ENCODE measurements at regions not wholly inside any gene's neighbourhood (a gene's known extent, or its start where the extent isn't known, plus 50 kb on each side); places are given as distances from the start of the nearest gene placed in this dataset.

DNA sequence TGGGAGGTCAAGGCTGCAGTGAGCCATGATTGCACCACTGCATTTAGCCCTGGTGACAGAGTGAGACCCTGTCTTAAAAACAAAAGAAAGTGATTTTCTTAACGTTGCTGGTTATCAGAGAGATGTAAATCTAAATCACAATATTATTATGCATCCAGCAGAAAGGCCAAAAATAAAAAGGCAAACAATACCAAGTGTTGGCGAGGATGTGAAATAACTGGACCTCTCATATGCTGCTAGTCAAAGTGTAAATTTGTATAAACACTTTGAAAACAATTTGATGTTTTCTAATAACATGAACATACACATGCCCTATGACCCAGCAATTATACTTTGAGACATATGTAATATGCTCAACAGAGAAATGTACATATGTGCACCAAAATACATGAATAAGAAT is 110.7 kb upstream of the CNTLN start:
- no peak for TF ChIP-seq POLR2A (IDR thresholded peaks at IDR 0.05)
- TF ChIP-seq, protein P1, sequence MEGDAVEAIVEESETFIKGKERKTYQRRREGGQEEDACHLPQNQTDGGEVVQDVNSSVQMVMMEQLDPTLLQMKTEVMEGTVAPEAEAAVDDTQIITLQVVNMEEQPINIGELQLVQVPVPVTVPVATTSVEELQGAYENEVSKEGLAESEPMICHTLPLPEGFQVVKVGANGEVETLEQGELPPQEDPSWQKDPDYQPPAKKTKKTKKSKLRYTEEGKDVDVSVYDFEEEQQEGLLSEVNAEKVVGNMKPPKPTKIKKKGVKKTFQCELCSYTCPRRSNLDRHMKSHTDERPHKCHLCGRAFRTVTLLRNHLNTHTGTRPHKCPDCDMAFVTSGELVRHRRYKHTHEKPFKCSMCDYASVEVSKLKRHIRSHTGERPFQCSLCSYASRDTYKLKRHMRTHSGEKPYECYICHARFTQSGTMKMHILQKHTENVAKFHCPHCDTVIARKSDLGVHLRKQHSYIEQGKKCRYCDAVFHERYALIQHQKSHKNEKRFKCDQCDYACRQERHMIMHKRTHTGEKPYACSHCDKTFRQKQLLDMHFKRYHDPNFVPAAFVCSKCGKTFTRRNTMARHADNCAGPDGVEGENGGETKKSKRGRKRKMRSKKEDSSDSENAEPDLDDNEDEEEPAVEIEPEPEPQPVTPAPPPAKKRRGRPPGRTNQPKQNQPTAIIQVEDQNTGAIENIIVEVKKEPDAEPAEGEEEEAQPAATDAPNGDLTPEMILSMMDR (IDR thresholded peaks at IDR 0.05 in 4 of 5, conservative IDR thresholded peaks at IDR 0.05 in 1 of 5) = no peak
- H3K9me3 ChIP-seq = no peaks in the 10 kb centered on the region
- no peaks in the 10 kb centered on the region for H3K27me3 ChIP-seq
- ATAC-seq = no peak
- DNase-seq = no peak
- no peak overlapping the region for H3K4me3 ChIP-seq
- no peaks in the 10 kb centered on the region for H3K4me1 ChIP-seq
- in situ Hi-C loops (cut with MboI; ENCODE audit: low sequenced_read_pairs in 4 of 4) (no loop called here), intact Hi-C loops (cut with DNase I; ENCODE audit: low total_unique reads) (no loop called here)
- H3K36me3 ChIP-seq = no peaks in the 10 kb centered on the region
- H3K27ac ChIP-seq = no peak overlapping the region

DNA sequence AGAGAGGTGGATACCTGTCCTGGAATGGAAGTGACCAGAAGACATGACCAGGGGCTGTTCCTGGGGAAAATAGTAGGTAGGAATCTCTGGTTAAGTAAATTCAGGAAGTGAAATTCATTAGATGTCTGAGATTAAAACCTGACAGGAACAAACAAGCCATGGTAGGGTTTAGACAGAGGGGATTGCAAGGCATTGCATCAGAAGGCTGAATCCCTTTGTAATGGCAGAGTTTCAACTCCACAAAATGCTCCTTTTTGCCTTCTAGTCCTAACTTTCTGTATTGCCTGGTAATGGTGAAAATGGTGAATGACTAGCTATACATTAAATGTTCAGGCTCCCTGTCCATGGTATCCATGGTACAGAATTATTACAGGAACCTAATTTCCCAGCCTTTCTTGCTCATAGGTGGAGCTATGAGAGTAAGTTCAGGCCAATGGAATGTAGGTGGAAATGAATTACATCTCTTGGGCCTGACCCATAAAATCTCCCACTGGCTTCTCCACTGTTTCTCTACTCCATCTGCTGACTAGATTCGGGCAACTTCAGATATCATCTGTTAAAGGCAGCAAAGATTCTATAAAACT is 113.4 kb upstream of the CNTLN start:
- no peaks in the 10 kb centered on the region for H3K36me3 ChIP-seq
- in situ Hi-C loops (cut with MboI; ENCODE audit: low sequenced_read_pairs in 4 of 4) = no loop called here
- peaks cover 7 to 16% of the 10 kb centered on the region in 2 donors for H3K4me1 ChIP-seq
- H3K4me3 ChIP-seq = no peak overlapping the region
- DNase-seq (no peak), ATAC-seq (no peak)
- intact Hi-C loops (cut with DNase I; ENCODE audit: low total_unique reads) = no loop called here
- no peak for TF ChIP-seq POLR2A (IDR thresholded peaks at IDR 0.05)
- TF ChIP-seq, protein P1 (IDR thresholded peaks at IDR 0.05 in 4 of 5, conservative IDR thresholded peaks at IDR 0.05 in 1 of 5) = no peak
- H3K27ac ChIP-seq = no peak overlapping the region
- H3K27me3 ChIP-seq = no peaks in the 10 kb centered on the region
- H3K9me3 ChIP-seq = no peaks in the 10 kb centered on the region

DNA sequence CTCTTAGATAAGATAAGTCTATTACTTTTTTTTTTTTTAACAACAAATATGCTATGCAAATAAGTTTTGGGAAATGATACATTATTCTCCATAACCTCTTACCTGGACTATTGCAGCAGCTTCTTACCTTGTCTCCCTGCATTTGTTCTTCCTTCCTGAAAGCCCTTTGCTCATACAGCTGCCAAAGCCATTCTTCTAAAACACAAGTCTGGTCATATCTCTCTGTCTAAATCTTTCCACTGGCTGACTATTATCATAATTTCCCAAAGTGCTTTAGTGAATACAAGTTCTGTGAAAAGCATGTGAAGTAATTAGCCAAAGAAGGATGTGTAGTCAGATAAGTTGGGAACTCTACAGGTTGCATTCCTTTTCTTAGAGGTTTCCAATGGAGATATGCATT is 115.4 kb upstream of the CNTLN start:
- no peaks in the 10 kb centered on the region for H3K9me3 ChIP-seq
- no peaks in the 10 kb centered on the region for H3K27me3 ChIP-seq
- DNase-seq (no peak), ATAC-seq (no peak)
- no peaks in the 10 kb centered on the region for H3K36me3 ChIP-seq
- intact Hi-C loops (cut with DNase I; ENCODE audit: low total_unique reads) (loop anchor here (5.0 kb wide), 2 partner anchors 152 to 297 kb away; no protein-coding TSS in a partner anchor), in situ Hi-C loops (cut with MboI; ENCODE audit: low sequenced_read_pairs in 4 of 4) (no loop called here)
- H3K27ac ChIP-seq = peak overlapping the region in 3 of 4 donors; percentile 79 to 83 (median 81)
- peaks cover 7 to 16% of the 10 kb centered on the region in 2 donors for H3K4me1 ChIP-seq
- TF ChIP-seq, protein P1 (IDR thresholded peaks at IDR 0.05 in 4 of 5, conservative IDR thresholded peaks at IDR 0.05 in 1 of 5) = no peak
- no peak overlapping the region for H3K4me3 ChIP-seq

DNA sequence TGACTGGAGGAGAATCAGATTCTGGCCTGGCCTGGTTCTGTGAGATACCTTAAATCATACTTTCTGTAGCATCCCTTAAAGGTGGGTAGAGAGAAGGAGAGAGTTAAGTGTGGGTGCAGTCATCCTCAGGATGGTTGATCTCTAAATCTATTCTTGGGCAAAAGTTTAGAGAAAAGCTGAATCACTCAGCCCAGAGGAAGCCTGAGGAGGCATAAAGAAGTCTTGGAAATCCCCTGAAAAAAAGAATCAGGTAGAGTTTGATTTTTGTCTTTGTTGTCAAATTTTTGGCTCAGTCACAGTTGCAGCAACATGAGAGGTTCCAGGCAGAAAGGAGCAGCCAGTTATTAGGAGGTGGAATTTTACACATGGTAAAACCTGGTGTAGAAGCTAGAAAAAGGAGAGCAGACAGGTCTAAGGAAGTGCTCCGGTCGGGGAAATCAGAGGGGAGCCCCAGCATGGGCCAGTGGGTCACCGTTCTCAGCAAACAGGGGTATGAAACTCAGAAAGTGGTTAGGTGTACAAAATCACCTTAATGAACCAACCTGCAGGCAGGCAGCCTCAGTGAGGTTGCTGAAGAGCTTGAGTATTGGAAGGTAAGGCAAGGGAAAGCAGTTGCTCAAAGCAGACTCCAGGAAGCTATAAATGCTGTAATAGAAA is 116.2 kb upstream of the CNTLN start:
- Histone ChIP-seq H3K4me3 (peak overlapping the region in 1 of 4 donors; percentile 18), H3K27ac (peak overlapping the region; percentile 79 to 86 (median 82)), H3K4me1 (peaks cover 7 to 16% of the 10 kb centered on the region in 2 donors), H3K9me3 (no peaks in the 10 kb centered on the region), H3K36me3 (no peaks in the 10 kb centered on the region), H3K27me3 (no peaks in the 10 kb centered on the region)
- peak in 1 of 2 donors; percentile 18 for ATAC-seq
- in situ Hi-C loops (cut with MboI; ENCODE audit: low sequenced_read_pairs in 4 of 4) = no loop called here
- intact Hi-C loops (cut with DNase I; ENCODE audit: low total_unique reads) = loop anchor here (5.0 kb wide), 2 partner anchors 151 to 296 kb away; no protein-coding TSS in a partner anchor
- no peak for DNase-seq
- peak in 1 of 2 donors; percentile 42 for TF ChIP-seq POLR2A (IDR thresholded peaks at IDR 0.05)
- TF ChIP-seq, protein P1 (IDR thresholded peaks at IDR 0.05 in 4 of 5, conservative IDR thresholded peaks at IDR 0.05 in 1 of 5) = no peak

Data from gastrocnemius medialis (tissue), 4 donors.